M059J (cell line): ENCODE measurements at regions not wholly inside any gene's neighbourhood (a gene's known extent, or its start where the extent isn't known, plus 50 kb on each side); places are given as distances from the start of the nearest gene placed in this dataset.

Source experiments
- DNase-seq: peaks from one replicate; pipeline ENCODE4 v3.0.0-alpha.2; 2012; ENCODE audit warnings: low read depth

- no peak for DNase-seq
These were observed 482.9 kb downstream of the IRX1 start for GRCh38 chr5:4078544-4078943.

GRCh38 chr5:4079831-4080230 lies 484.2 kb downstream of the IRX1 start:
- DNase-seq = no peak

GRCh38 chr5:4080370-4080769 lies 484.7 kb downstream of the IRX1 start:
- no peak for DNase-seq

GRCh38 chr5:4081059-4081458 lies 485.4 kb downstream of the IRX1 start:
- no peak for DNase-seq

GRCh38 chr5:4081466-4081865 lies 485.8 kb downstream of the IRX1 start:
- DNase-seq = no peak

- no peak for DNase-seq
These were observed 487.4 kb downstream of the IRX1 start for GRCh38 chr5:4082966-4083564.

GRCh38 chr5:4083591-4084337 lies 488.1 kb downstream of the IRX1 start:
- DNase-seq = no peak

- DNase-seq = no peak
These were observed 490.4 kb downstream of the IRX1 start for GRCh38 chr5:4086081-4086480.

GRCh38 chr5:4087110-4087509 lies 491.5 kb downstream of the IRX1 start:
- DNase-seq = no peak

- DNase-seq = no peak
These were observed 493.5 kb downstream of the IRX1 start for GRCh38 chr5:4089087-4089486.

GRCh38 chr5:4093236-4093635 lies 497.6 kb downstream of the IRX1 start:
- DNase-seq = no peak

GRCh38 chr5:4093970-4094369 lies 498.3 kb downstream of the IRX1 start:
- no peak for DNase-seq

- no peak for DNase-seq
These were observed 500.4 kb downstream of the IRX1 start for GRCh38 chr5:4095918-4096630.

- DNase-seq = no peak
These were observed 501.6 kb downstream of the IRX1 start for GRCh38 chr5:4097199-4097598.

- no peak for DNase-seq
These were observed 502.6 kb downstream of the IRX1 start for GRCh38 chr5:4098226-4098625.

- DNase-seq = no peak
These were observed 503.8 kb downstream of the IRX1 start for GRCh38 chr5:4099386-4099785.

GRCh38 chr5:4100739-4101138 lies 505.1 kb downstream of the IRX1 start:
- no peak for DNase-seq

GRCh38 chr5:4101189-4101588 lies 505.6 kb downstream of the IRX1 start:
- DNase-seq = no peak

- no peak for DNase-seq
These were observed 509.4 kb downstream of the IRX1 start for GRCh38 chr5:4104831-4105597.

GRCh38 chr5:4108690-4109089 lies 513.1 kb downstream of the IRX1 start:
- no peak for DNase-seq

- no peak for DNase-seq
These were observed 517.8 kb downstream of the IRX1 start for GRCh38 chr5:4113426-4113825.

- DNase-seq = no peak
These were observed 518.3 kb downstream of the IRX1 start for GRCh38 chr5:4113905-4114304.
